IMR-90 (cell line): ENCODE measurements at regions not wholly inside any gene's neighbourhood (a gene's known extent, or its start where the extent isn't known, plus 50 kb on each side); places are given as distances from the start of the nearest gene placed in this dataset.
A peak's percentile ranks its signal among the peaks of the same experiment; 100 is the strongest.

ENCODE experiments used
- ATAC-seq: fragments of 200-7000 bp; cut with Tn5 transposase; 2 replicates; pipeline ENCODE4 v1.9.1; 2020; ENCODE audit warnings: low read depth, mild to moderate bottlenecking, moderate library complexity
- BruUV-seq: library from RNA; stranded (reverse); fragments of 400-500 nt; replicated peaks from 2 replicates; lab custom pipeline; 2021; lab: Mats Ljungman, UMichigan
- CTCF ChIA-PET: fragments of 300-600 bp; formaldehyde crosslinking; extraction: SDS; loops from one replicate; lab custom pipeline; 2021; ENCODE audit warnings: antibody characterized with exemption; lab: Yijun Ruan, JAX
- POLR2A ChIA-PET: fragments of 300-600 bp; sonication (Branson Sonifier 250); formaldehyde crosslinking; loops from one replicate; lab custom pipeline; 2022; ENCODE audit warnings: antibody characterized with exemption; ENCODE audit not compliant: unreplicated experiment; lab: Charles Lee
- DNase-seq: peaks from one replicate; pipeline ENCODE4 v3.0.0; 2013
- H2AFZ ChIP-seq: replicated peaks from 2 replicates; pipeline ENCODE3; 2013; ENCODE audit warnings: low read length, mild to moderate bottlenecking; ENCODE audit not compliant: poor library complexity
- H2AK5ac ChIP-seq: 2 replicates; pipeline ENCODE4 v1.6.1; 2013; ENCODE audit warnings: low read depth, low read length, inconsistent platforms
- H2AK9ac ChIP-seq: replicated peaks from 2 replicates; pipeline ENCODE3; 2013; ENCODE audit warnings: mild to moderate bottlenecking, low read depth, low read length, moderate library complexity; ENCODE audit not compliant: poor library complexity
- H2BK120ac ChIP-seq: 2 replicates; pipeline ENCODE4 v1.6.1; 2013; ENCODE audit warnings: low read depth, low read length, inconsistent platforms
- H2BK15ac ChIP-seq: 3 replicates; pipeline ENCODE4 v1.6.1; 2013; ENCODE audit warnings: low read depth, low read length, inconsistent platforms
- H2BK20ac ChIP-seq: 2 replicates; pipeline ENCODE4 v1.6.1; 2013; ENCODE audit warnings: low read depth, mild to moderate bottlenecking, inconsistent platforms, low read length, moderate library complexity
- H2BK5ac ChIP-seq: 2 replicates; pipeline ENCODE4 v1.6.1; 2013; ENCODE audit warnings: mild to moderate bottlenecking, low read depth, low read length, inconsistent platforms; ENCODE audit not compliant: poor library complexity, severe bottlenecking
- H3K14ac ChIP-seq: replicated peaks from 2 replicates; pipeline ENCODE4 v1.6.1; 2013; ENCODE audit warnings: low read depth, low read length, inconsistent platforms
- H3K18ac ChIP-seq: 2 replicates; pipeline ENCODE4 v1.6.1; 2013; ENCODE audit warnings: low read depth, low read length, control low read depth
- H3K23ac ChIP-seq: 2 replicates; pipeline ENCODE4 v1.6.1; 2013; ENCODE audit warnings: low read depth, low read length, inconsistent platforms
- H3K27ac ChIP-seq: 2 replicates; pipeline ENCODE4 v1.5.1; 2013; ENCODE audit warnings: mild to moderate bottlenecking, control low read depth, low read length; ENCODE audit not compliant: insufficient read depth
- H3K27me3 ChIP-seq: 2 replicates; pipeline ENCODE4 v1.6.1; 2013; ENCODE audit warnings: low read length; ENCODE audit not compliant: control insufficient read depth, insufficient read depth
- H3K36me3 ChIP-seq: 2 replicates; pipeline ENCODE4 v1.6.1; 2013; ENCODE audit warnings: low read length, mixed read lengths; ENCODE audit not compliant: control insufficient read depth, insufficient read depth
- H3K4ac ChIP-seq: 2 replicates; pipeline ENCODE4 v1.6.1; 2013; ENCODE audit warnings: low read depth, low read length, inconsistent platforms
- H3K4me1 ChIP-seq: 2 replicates; pipeline ENCODE4 v1.6.1; 2013; ENCODE audit warnings: low read length, mixed read lengths; ENCODE audit not compliant: control insufficient read depth, insufficient read depth
- H3K4me2 ChIP-seq: 2 replicates; pipeline ENCODE4 v1.6.1; 2013; ENCODE audit warnings: low read depth, mild to moderate bottlenecking, control low read depth, low read length, moderate library complexity
- H3K4me3 ChIP-seq: 2 replicates; pipeline ENCODE4 v1.5.1; 2013; ENCODE audit warnings: low read depth, mild to moderate bottlenecking, control low read depth, low read length, moderate library complexity; ENCODE audit not compliant: insufficient read depth
- H3K56ac ChIP-seq: 2 replicates; pipeline ENCODE4 v1.6.1; 2013; ENCODE audit warnings: low read length, inconsistent platforms; ENCODE audit not compliant: insufficient read depth; ENCODE audit errors: extremely low read depth
- H3K79me1 ChIP-seq, 2 experiments: 2 replicates each; pipeline ENCODE4 v1.6.1; 2013; ENCODE audit warnings: low read length in 2 of 2, inconsistent platforms in 1 of 2, low read depth in 1 of 2
- H3K9ac ChIP-seq: 2 replicates; pipeline ENCODE4 v1.6.1; 2013; ENCODE audit warnings: low read depth, low read length, control low read depth
- H3K9me1 ChIP-seq: 2 replicates; pipeline ENCODE4 v1.6.1; 2013; ENCODE audit warnings: low read length, inconsistent platforms; ENCODE audit not compliant: insufficient read depth
- H3K9me3 ChIP-seq: 2 replicates; pipeline ENCODE4 v1.6.1; 2013; ENCODE audit warnings: low read length; ENCODE audit not compliant: control insufficient read depth, insufficient read depth
- H4K20me1 ChIP-seq: 2 replicates; pipeline ENCODE4 v1.6.1; 2013; ENCODE audit warnings: low read length, inconsistent platforms; ENCODE audit not compliant: insufficient read depth
- H4K5ac ChIP-seq: 2 replicates; pipeline ENCODE4 v1.6.1; 2013; ENCODE audit warnings: mild to moderate bottlenecking, low read depth, low read length, control low read depth
- H4K8ac ChIP-seq, 2 experiments: 2 replicates each; pipeline ENCODE4 v1.6.1; 2013; ENCODE audit warnings: low read depth in 2 of 2, low read length in 2 of 2, control low read depth in 1 of 2, inconsistent platforms in 1 of 2
- H4K91ac ChIP-seq: 2 replicates; pipeline ENCODE4 v1.6.1; 2013; ENCODE audit warnings: low read depth, low read length, inconsistent platforms; ENCODE audit not compliant: insufficient read depth
- CEBPB ChIP-seq: IDR thresholded peaks from 2 replicates; pipeline ENCODE4 v1.6.1; 2012; ENCODE audit warnings: low read depth, low read length, improper control_type of control experiment
- CHD1 ChIP-seq: IDR thresholded peaks from 2 replicates; pipeline ENCODE4 v1.6.1; 2012; ENCODE audit warnings: low read depth, low read length, improper control_type of control experiment
- RCOR1 ChIP-seq: IDR thresholded peaks from 2 replicates; pipeline ENCODE4 v1.6.1; 2012; ENCODE audit warnings: mild to moderate bottlenecking, low read length, improper control_type of control experiment; ENCODE audit not compliant: insufficient replicate concordance
- WGBS, 2 experiments: methylation state at CpG; one replicate each; pipeline versions ENCODE4 v1.1.5 to v1.1.7; 2013; ENCODE audit warnings: missing lambda C conversion rate in 2 of 2; ENCODE audit not compliant: insufficient read length in 1 of 2; ENCODE audit errors: extremely low coverage in 2 of 2; 5-methylcytosine and 5-hydroxymethylcytosine counted together
- dilution Hi-C: fragments of 300-500 bp; cut with HindIII; formaldehyde crosslinking; loops from one replicate; pipeline ENCODE4 v1.14.3; 2018; ENCODE audit warnings: low sequenced_read_pairs; ENCODE audit not compliant: unreplicated experiment
- in situ Hi-C: fragments of 300-500 bp; cut with MboI; formaldehyde crosslinking; loops from 3 replicates; pipeline ENCODE4 v1.14.3; 2019; ENCODE audit warnings: low sequenced_read_pairs, inconsistent platforms, mixed read lengths
- intact Hi-C: fragments of 100-400 bp; cut with micrococcal nuclease; formaldehyde crosslinking; loops from 2 replicates; pipeline ENCODE4 v1.10.0; 2022
- TF ChIP-seq, protein P1 (sequence below): fragments of 150-350 bp; IDR thresholded peaks from 2 replicates; pipeline ENCODE4 v1.6.1; 2017; ENCODE audit warnings: mild to moderate bottlenecking, antibody characterized with exemption, low read length, low read depth

- Histone ChIP-seq H3K4me2 (no peak overlapping the region), H2BK5ac (no peak overlapping the region), H3K4me3 (no peak overlapping the region), H2AK5ac (no peak overlapping the region), H2AFZ (no peak overlapping the region), H4K20me1 (no peaks in the 10 kb centered on the region), H2BK20ac (no peak overlapping the region), H3K56ac (no peak overlapping the region), H2BK15ac (no peak overlapping the region), H3K27ac (no peak overlapping the region), H3K4me1 (no peaks in the 10 kb centered on the region), H3K18ac (no peak overlapping the region), H2BK120ac (no peak overlapping the region), H3K4ac (no peak overlapping the region), H3K9me1 (no peaks in the 10 kb centered on the region), H4K5ac (no peak overlapping the region), H3K14ac (no peak overlapping the region), H3K79me1 (no peaks in the 10 kb centered on the region), H4K91ac (no peak overlapping the region), H4K8ac (no peak overlapping the region), H2AK9ac (no peak overlapping the region), H3K9me3 (no peaks in the 10 kb centered on the region; the same call in 1 of the 2 replicates), H3K23ac (no peak overlapping the region), H3K9ac (no peak overlapping the region), H3K36me3 (no peaks in the 10 kb centered on the region), H3K27me3 (no peaks in the 10 kb centered on the region)
- 25% methylated on average over 2 of the region's 5 CpGs; no CpG with 5 or more reads in 1 of the 2 experiments for WGBS, 2 experiments
- in situ Hi-C loops (no loop called here), dilution Hi-C loops (no loop called here), intact Hi-C loops (no loop called here)
- peak; percentile 20 for DNase-seq
- TF ChIP-seq, protein P1, sequence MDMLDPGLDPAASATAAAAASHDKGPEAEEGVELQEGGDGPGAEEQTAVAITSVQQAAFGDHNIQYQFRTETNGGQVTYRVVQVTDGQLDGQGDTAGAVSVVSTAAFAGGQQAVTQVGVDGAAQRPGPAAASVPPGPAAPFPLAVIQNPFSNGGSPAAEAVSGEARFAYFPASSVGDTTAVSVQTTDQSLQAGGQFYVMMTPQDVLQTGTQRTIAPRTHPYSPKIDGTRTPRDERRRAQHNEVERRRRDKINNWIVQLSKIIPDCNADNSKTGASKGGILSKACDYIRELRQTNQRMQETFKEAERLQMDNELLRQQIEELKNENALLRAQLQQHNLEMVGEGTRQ: no peak
- TF ChIP-seq RCOR1: no peak
- no peak for TF ChIP-seq CEBPB
- TF ChIP-seq CHD1: no peak
- BruUV-seq: no TSS peak
- POLR2A ChIA-PET: no interaction called here
- CTCF ChIA-PET: no interaction called here
- no peak for ATAC-seq
Measured at GRCh38 chrX:3216581-3217180, 129.8 kb downstream of the MXRA5 start.
